ENCODE measurements at regions not wholly inside any gene's neighbourhood (a gene's known extent, or its start where the extent isn't known, plus 50 kb on each side); places are given as distances from the start of the nearest gene placed in this dataset.

DNA sequence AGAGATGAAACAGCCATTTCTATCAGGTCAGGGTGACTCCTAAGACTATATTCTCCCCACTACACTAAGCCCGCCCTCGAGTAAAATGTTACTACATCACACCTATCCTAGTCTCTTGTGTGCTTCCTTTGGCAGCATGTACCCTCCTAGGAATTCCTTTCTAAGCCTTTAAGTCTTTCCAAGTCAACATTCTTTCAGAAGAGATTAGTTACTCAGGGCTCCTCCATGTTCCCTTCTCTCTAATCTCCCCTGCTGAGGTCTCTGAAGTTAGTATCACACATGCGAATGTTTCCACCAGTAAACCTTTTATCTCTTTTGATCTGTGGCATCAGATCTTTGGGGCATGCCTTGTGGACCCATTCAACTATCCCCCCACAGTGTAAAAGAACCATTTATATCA lies 873.7 kb upstream of the FAT3 start (continued):
- TF ChIP-seq PREB (CRISPR knock-in tag; IDR thresholded peaks at IDR 0.05; ENCODE audit: borderline replicate concordance) (no peak), TCF7 (CRISPR knock-in tag; IDR thresholded peaks at IDR 0.05; ENCODE audit: low read depth) (no peak), SOX15 (CRISPR knock-in tag; IDR thresholded peaks at IDR 0.05) (no peak)
- TF ChIP-seq, protein P1, sequence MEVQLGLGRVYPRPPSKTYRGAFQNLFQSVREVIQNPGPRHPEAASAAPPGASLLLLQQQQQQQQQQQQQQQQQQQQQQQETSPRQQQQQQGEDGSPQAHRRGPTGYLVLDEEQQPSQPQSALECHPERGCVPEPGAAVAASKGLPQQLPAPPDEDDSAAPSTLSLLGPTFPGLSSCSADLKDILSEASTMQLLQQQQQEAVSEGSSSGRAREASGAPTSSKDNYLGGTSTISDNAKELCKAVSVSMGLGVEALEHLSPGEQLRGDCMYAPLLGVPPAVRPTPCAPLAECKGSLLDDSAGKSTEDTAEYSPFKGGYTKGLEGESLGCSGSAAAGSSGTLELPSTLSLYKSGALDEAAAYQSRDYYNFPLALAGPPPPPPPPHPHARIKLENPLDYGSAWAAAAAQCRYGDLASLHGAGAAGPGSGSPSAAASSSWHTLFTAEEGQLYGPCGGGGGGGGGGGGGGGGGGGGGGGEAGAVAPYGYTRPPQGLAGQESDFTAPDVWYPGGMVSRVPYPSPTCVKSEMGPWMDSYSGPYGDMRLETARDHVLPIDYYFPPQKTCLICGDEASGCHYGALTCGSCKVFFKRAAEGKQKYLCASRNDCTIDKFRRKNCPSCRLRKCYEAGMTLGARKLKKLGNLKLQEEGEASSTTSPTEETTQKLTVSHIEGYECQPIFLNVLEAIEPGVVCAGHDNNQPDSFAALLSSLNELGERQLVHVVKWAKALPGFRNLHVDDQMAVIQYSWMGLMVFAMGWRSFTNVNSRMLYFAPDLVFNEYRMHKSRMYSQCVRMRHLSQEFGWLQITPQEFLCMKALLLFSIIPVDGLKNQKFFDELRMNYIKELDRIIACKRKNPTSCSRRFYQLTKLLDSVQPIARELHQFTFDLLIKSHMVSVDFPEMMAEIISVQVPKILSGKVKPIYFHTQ (CRISPR knock-in tag; IDR thresholded peaks at IDR 0.05), result no peak

DNA sequence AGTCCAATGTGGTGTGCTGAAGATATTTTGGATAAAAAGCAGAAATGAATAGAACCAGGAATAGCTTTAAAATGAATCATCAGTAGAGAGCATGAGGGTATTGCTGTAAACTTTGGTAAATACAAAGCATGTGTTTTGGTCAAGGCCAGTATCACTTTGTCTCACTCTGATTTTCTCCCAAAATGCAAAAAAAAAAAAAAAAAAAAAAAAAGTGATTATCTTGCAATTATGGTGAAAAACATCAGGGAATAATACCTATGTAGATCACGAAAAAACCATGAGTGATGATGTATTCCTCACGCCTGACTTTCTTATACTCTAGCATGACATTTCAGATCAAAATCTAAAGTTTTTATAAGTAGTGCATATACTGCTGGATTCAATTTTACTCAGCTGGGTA lies 897.9 kb upstream of the FAT3 start:
- ChIA-PET POLR2A (interaction anchor here (0.7 kb wide), 1 partner anchor 59 kb away, joined by 5 read pairs; no protein-coding TSS in a partner anchor), CTCF (no interaction called here)
- no peak overlapping the region for H3K27ac Mint-ChIP-seq
- peaks cover 11% of the 10 kb centered on the region for H3K36me3 Mint-ChIP-seq
- H3K4me3 Mint-ChIP-seq, result no peak overlapping the region
- no peak for ATAC-seq
- no peaks in the 10 kb centered on the region for H3K4me1 Mint-ChIP-seq
- H3K9me3 Mint-ChIP-seq, result peaks cover 15% of the 10 kb centered on the region
- TF ChIP-seq, protein P2, sequence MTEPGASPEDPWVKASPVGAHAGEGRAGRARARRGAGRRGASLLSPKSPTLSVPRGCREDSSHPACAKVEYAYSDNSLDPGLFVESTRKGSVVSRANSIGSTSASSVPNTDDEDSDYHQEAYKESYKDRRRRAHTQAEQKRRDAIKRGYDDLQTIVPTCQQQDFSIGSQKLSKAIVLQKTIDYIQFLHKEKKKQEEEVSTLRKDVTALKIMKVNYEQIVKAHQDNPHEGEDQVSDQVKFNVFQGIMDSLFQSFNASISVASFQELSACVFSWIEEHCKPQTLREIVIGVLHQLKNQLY (CRISPR knock-in tag; IDR thresholded peaks at IDR 0.05), result no peak
- TF ChIP-seq ZNF532 (CRISPR knock-in tag; IDR thresholded peaks at IDR 0.05; ENCODE audit: borderline replicate concordance), result no peak
- no peak for TF ChIP-seq TEAD4 (CRISPR knock-in tag; IDR thresholded peaks at IDR 0.05)
- TF ChIP-seq ZNF396 (CRISPR knock-in tag; IDR thresholded peaks at IDR 0.05; ENCODE audit: borderline replicate concordance), result no peak
- no peak for TF ChIP-seq MXD4 (CRISPR knock-in tag; IDR thresholded peaks at IDR 0.05; ENCODE audit: borderline replicate concordance)
- TF ChIP-seq ZNF671 (CRISPR knock-in tag; IDR thresholded peaks at IDR 0.05), result no peak
- no peak for TF ChIP-seq ETV6 (CRISPR knock-in tag; IDR thresholded peaks at IDR 0.05)
- TF ChIP-seq, protein P3, sequence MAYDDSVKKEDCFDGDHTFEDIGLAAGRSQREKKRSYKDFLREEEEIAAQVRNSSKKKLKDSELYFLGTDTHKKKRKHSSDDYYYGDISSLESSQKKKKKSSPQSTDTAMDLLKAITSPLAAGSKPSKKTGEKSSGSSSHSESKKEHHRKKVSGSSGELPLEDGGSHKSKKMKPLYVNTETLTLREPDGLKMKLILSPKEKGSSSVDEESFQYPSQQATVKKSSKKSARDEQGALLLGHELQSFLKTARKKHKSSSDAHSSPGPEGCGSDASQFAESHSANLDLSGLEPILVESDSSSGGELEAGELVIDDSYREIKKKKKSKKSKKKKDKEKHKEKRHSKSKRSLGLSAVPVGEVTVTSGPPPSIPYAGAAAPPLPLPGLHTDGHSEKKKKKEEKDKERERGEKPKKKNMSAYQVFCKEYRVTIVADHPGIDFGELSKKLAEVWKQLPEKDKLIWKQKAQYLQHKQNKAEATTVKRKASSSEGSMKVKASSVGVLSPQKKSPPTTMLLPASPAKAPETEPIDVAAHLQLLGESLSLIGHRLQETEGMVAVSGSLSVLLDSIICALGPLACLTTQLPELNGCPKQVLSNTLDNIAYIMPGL (CRISPR knock-in tag; IDR thresholded peaks at IDR 0.05), result no peak
- no peak for TF ChIP-seq FOXJ3 (CRISPR knock-in tag; IDR thresholded peaks at IDR 0.05; ENCODE audit: borderline replicate concordance)
- no peak for TF ChIP-seq KAT7 (CRISPR knock-in tag; IDR thresholded peaks at IDR 0.05; ENCODE audit: borderline replicate concordance)
- no peak for TF ChIP-seq NR3C1 (CRISPR knock-in tag; conservative IDR thresholded peaks at IDR 0.05; ENCODE audit: low read depth)
- no peak for TF ChIP-seq MYBL2 (CRISPR knock-in tag; IDR thresholded peaks at IDR 0.05)
- H3K27me3 Mint-ChIP-seq (ENCODE audit: low read depth), result no peaks in the 10 kb centered on the region
- no peak for DNase-seq (ENCODE audit: low spot score)
